HCT116 (cell line): ENCODE measurements at regions not wholly inside any gene's neighbourhood (a gene's known extent, or its start where the extent isn't known, plus 50 kb on each side); places are given as distances from the start of the nearest gene placed in this dataset.

Experiments used
- ATAC-seq: fragments of 200-7000 bp; cut with Tn5 transposase; 2 replicates; pipeline ENCODE4 v1.9.1; 2020; ENCODE audit warnings: mild to moderate bottlenecking, moderate library complexity
- BruUV-seq: library from RNA; stranded (reverse); fragments of 400-500 nt; replicated peaks from 2 replicates; lab custom pipeline; 2021; lab: Mats Ljungman, UMichigan
- CTCF ChIA-PET: fragments of 300-600 bp; sonication (Branson Sonifier 250); formaldehyde crosslinking; loops from one replicate; lab custom pipeline; 2021; ENCODE audit warnings: antibody characterized with exemption; lab: Charles Lee
- POLR2A ChIA-PET: fragments of 300-600, 350-600 bp; sonication (Branson Sonifier 250); formaldehyde crosslinking; loops from one replicate; lab custom pipeline; 2021; ENCODE audit warnings: antibody characterized with exemption; lab: Charles Lee
- RAD21 ChIA-PET, 2 experiments: fragments of 300-600 bp; sonication (Branson Sonifier 250); formaldehyde crosslinking; loops; one replicate each; lab custom pipeline; 2023; ENCODE audit warnings: low total read pairs in 2 of 2; ENCODE audit not compliant: uncharacterized antibody in 2 of 2, unreplicated experiment in 2 of 2, low non-redundant PET in 1 of 2; lab: Charles Lee
- DNase-seq: peaks from one replicate; pipeline ENCODE4 v3.0.0-alpha.2; 2010; ENCODE audit warnings: low read depth, low spot score
- H2AFZ ChIP-seq: fragments of 200-600 bp; shearing (Covaris generic), sonication (generic); 2 replicates; pipeline ENCODE4 v1.6.1; 2017; ENCODE audit warnings: low read depth, mixed run types, mixed read lengths, antibody characterized with exemption, low read length; ENCODE audit not compliant: poor library complexity, severe bottlenecking
- H3K27ac ChIP-seq: 2 replicates; pipeline ENCODE4 v1.5.1; 2012; ENCODE audit warnings: low read depth, low read length
- H3K27me3 ChIP-seq: fragments of 200-600 bp; sonication (generic); 2 replicates; pipeline ENCODE4 v1.6.1; 2016; ENCODE audit warnings: mixed run types, low read length, mixed read lengths; ENCODE audit not compliant: insufficient read depth
- H3K36me3 ChIP-seq, 2 experiments: fragments of 200-500 bp in 1 of 2; fragments of 200-600 bp in 1 of 2; sonication (Bioruptor generic) in 1 of 2; sonication (generic) in 1 of 2; 2 replicates each; pipeline versions ENCODE4 v1.5.1 to v1.6.1; 2014 to 2016; ENCODE audit warnings: low read length in 2 of 2, inconsistent platforms in 1 of 2, mixed read lengths in 1 of 2, mixed run types in 1 of 2; ENCODE audit not compliant: insufficient read depth in 2 of 2, control insufficient read depth in 1 of 2
- H3K4me1 ChIP-seq, 2 experiments: fragments of 200-600 bp in 1 of 2; sonication (generic) in 1 of 2; 2 replicates each; pipeline versions ENCODE4 v1.5.1 to v1.6.1; 2012 to 2017; ENCODE audit warnings: low read length in 2 of 2, inconsistent platforms in 1 of 2, mild to moderate bottlenecking in 1 of 2, mixed read lengths in 1 of 2, mixed run types in 1 of 2, moderate library complexity in 1 of 2; ENCODE audit not compliant: insufficient read depth in 2 of 2, control insufficient read depth in 1 of 2
- H3K4me2 ChIP-seq: fragments of 200-600 bp; sonication (generic); 2 replicates; pipeline ENCODE4 v1.6.1; 2017; ENCODE audit warnings: mixed run types, low read length, mixed read lengths
- H3K4me3 ChIP-seq, 2 experiments: fragments of 200-600 bp in 1 of 2; sonication (generic) in 1 of 2; replicated peaks in 1 of 2; 2 replicates each; pipeline ENCODE4 v1.5.1; 2011 to 2016; ENCODE audit warnings: low read length in 2 of 2, control low read depth in 1 of 2, low read depth in 1 of 2, mild to moderate bottlenecking in 1 of 2, mixed read lengths in 1 of 2, mixed run types in 1 of 2
- H3K79me2 ChIP-seq: fragments of 200-600 bp; sonication (generic); 2 replicates; pipeline ENCODE4 v1.6.1; 2017; ENCODE audit warnings: mild to moderate bottlenecking, mixed run types, low read length, moderate library complexity, mixed read lengths; ENCODE audit not compliant: insufficient read depth
- H3K9ac ChIP-seq: fragments of 200-600 bp; sonication (generic); 2 replicates; pipeline ENCODE4 v1.6.1; 2016; ENCODE audit warnings: low read length, mixed read lengths
- H3K9me2 ChIP-seq: fragments of 200-600 bp; sonication (generic), shearing (Covaris generic); 2 replicates; pipeline ENCODE4 v1.6.1; 2017; ENCODE audit warnings: mixed run types, mild to moderate bottlenecking, moderate library complexity; ENCODE audit not compliant: insufficient read depth
- H3K9me3 ChIP-seq, 2 experiments: fragments of 200-500 bp in 1 of 2; fragments of 200-600 bp in 1 of 2; sonication (Bioruptor generic) in 1 of 2; sonication (generic) in 1 of 2; 2 replicates each; pipeline ENCODE4 v1.6.1; 2014 to 2017; ENCODE audit warnings: low read length in 2 of 2, mixed read lengths in 2 of 2, inconsistent platforms in 1 of 2, low read depth in 1 of 2, mild to moderate bottlenecking in 1 of 2, mixed run types in 1 of 2, moderate library complexity in 1 of 2; ENCODE audit not compliant: control insufficient read depth in 1 of 2, insufficient read depth in 1 of 2
- H4K20me1 ChIP-seq: fragments of 200-600 bp; sonication (generic), shearing (Covaris generic); 2 replicates; pipeline ENCODE4 v1.6.1; 2017; ENCODE audit warnings: mixed run types, mild to moderate bottlenecking, moderate library complexity; ENCODE audit not compliant: insufficient read depth
- CBX3 ChIP-seq: IDR thresholded peaks from 2 replicates; pipeline ENCODE4 v1.6.1; 2012; ENCODE audit warnings: low read depth
- EGR1 ChIP-seq: IDR thresholded peaks from 2 replicates; pipeline ENCODE4 v1.6.1; 2012; ENCODE audit warnings: low read depth
- EZH2 ChIP-seq: fragments of 200-600 bp; sonication (generic); IDR thresholded peaks from 2 replicates; pipeline ENCODE4 v1.6.1; 2017; ENCODE audit warnings: antibody characterized with exemption, mixed run types
- EZH2phosphoT487 ChIP-seq: fragments of 200-600 bp; IDR thresholded peaks from 2 replicates; pipeline ENCODE4 v1.6.1; 2018; ENCODE audit warnings: antibody characterized with exemption, borderline replicate concordance
- FOSL1 ChIP-seq: IDR thresholded peaks from 2 replicates; pipeline ENCODE4 v1.6.1; 2012; ENCODE audit warnings: low read depth
- JUND ChIP-seq: IDR thresholded peaks from 2 replicates; pipeline ENCODE4 v1.6.1; 2012
- POLR2A ChIP-seq: IDR thresholded peaks from 2 replicates; pipeline ENCODE4 v1.7.0; 2011; ENCODE audit warnings: borderline replicate concordance; ENCODE audit not compliant: insufficient read depth, insufficient read length; ENCODE audit errors: extremely low read depth
- POLR2AphosphoS5 ChIP-seq: IDR thresholded peaks from 2 replicates; pipeline ENCODE4 v1.6.1; 2011; ENCODE audit warnings: mild to moderate bottlenecking, low read depth, low read length, moderate library complexity
- SIN3A ChIP-seq: IDR thresholded peaks from 2 replicates; pipeline ENCODE4 v1.6.1; 2012; ENCODE audit warnings: low read depth
- SRF ChIP-seq: IDR thresholded peaks from 2 replicates; pipeline ENCODE4 v1.6.1; 2012; ENCODE audit warnings: low read depth
- TCF7L2 ChIP-seq: IDR thresholded peaks from 2 replicates; pipeline ENCODE4 v1.7.0; 2011; ENCODE audit warnings: borderline replicate concordance, inconsistent platforms; ENCODE audit not compliant: insufficient read depth, insufficient read length; ENCODE audit errors: extremely low read depth
- YY1 ChIP-seq: IDR thresholded peaks from 2 replicates; pipeline ENCODE4 v1.6.1; 2011; ENCODE audit warnings: low read length, low read depth, moderate library complexity, mild to moderate bottlenecking; ENCODE audit not compliant: insufficient replicate concordance; ENCODE audit errors: extremely low read depth
- intact Hi-C: fragments of 100-400 bp; cut with micrococcal nuclease; formaldehyde crosslinking; loops from 2 replicates; pipeline ENCODE4 v1.10.0; 2022
- TF ChIP-seq, protein P1 (sequence below): IDR thresholded peaks from 2 replicates; pipeline ENCODE4 v1.6.1; 2011; ENCODE audit warnings: mild to moderate bottlenecking, low read length, moderate library complexity; ENCODE audit not compliant: insufficient replicate concordance; ENCODE audit errors: extremely low read depth
- TF ChIP-seq, protein P2 (sequence below): IDR thresholded peaks from 2 replicates; pipeline ENCODE4 v1.6.1; 2012

- Histone ChIP-seq H3K79me2 (no peaks in the 10 kb centered on the region), H3K9me2 (no peaks in the 10 kb centered on the region), H3K27me3 (no peaks in the 10 kb centered on the region), H3K36me3 (no peaks in the 10 kb centered on the region), H2AFZ (no peak overlapping the region), H3K4me2 (no peak overlapping the region), H3K9me3 (no peaks in the 10 kb centered on the region), H3K9ac (no peak overlapping the region), H3K4me3 (no peak overlapping the region), H4K20me1 (no peaks in the 10 kb centered on the region), H3K4me1 (no peaks in the 10 kb centered on the region), H3K27ac (no peak overlapping the region)
- POLR2A ChIA-PET = no interaction called here
- intact Hi-C loops = no loop called here
- BruUV-seq = no TSS peak
- RAD21 ChIA-PET = no interaction called here
- DNase-seq = no peak
- CTCF ChIA-PET = no interaction called here
- no peak for ATAC-seq
- TF ChIP-seq FOSL1 (no peak), CBX3 (no peak), POLR2A (no peak), TCF7L2 (no peak), SIN3A (no peak), POLR2AphosphoS5 (no peak), JUND (no peak), SRF (no peak), EGR1 (no peak), YY1 (no peak), EZH2phosphoT487 (no peak), EZH2 (no peak)
- TF ChIP-seq, protein P1, sequence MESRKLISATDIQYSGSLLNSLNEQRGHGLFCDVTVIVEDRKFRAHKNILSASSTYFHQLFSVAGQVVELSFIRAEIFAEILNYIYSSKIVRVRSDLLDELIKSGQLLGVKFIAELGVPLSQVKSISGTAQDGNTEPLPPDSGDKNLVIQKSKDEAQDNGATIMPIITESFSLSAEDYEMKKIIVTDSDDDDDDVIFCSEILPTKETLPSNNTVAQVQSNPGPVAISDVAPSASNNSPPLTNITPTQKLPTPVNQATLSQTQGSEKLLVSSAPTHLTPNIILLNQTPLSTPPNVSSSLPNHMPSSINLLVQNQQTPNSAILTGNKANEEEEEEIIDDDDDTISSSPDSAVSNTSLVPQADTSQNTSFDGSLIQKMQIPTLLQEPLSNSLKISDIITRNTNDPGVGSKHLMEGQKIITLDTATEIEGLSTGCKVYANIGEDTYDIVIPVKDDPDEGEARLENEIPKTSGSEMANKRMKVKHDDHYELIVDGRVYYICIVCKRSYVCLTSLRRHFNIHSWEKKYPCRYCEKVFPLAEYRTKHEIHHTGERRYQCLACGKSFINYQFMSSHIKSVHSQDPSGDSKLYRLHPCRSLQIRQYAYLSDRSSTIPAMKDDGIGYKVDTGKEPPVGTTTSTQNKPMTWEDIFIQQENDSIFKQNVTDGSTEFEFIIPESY = no peak
- TF ChIP-seq, protein P2, sequence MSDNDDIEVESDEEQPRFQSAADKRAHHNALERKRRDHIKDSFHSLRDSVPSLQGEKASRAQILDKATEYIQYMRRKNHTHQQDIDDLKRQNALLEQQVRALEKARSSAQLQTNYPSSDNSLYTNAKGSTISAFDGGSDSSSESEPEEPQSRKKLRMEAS = no peak
Measured at GRCh38 chr9:81489046-81489445, 200.3 kb downstream of the TLE1 start.
